Pancreas (tissue), 10 donors: ENCODE measurements at regions not wholly inside any gene's neighbourhood (a gene's known extent, or its start where the extent isn't known, plus 50 kb on each side); places are given as distances from the start of the nearest gene placed in this dataset.

ENCODE experiments used
- ATAC-seq, 4 donors: fragments of 200-7000 bp; cut with Tn5 transposase; one replicate each; pipeline versions ENCODE4 v1.8.0 to v1.9.1; 2020; ENCODE audit warnings: mild to moderate bottlenecking in 4 of 4, moderate library complexity in 4 of 4
- DNase-seq, 6 donors: peaks; one replicate each; pipeline ENCODE4 v3.0.0-alpha.2; 2020
- FAIRE-seq: peaks from 2 replicates; lab custom pipeline; 2012; peaks lifted over from hg19 to GRCh38; lab: Jason Lieb, UNC
- H3K27ac ChIP-seq, 4 donors: fragments of 200-600 bp; sonication (generic); 1 replicate in 3 of 4; 2 replicates in 1 of 4; pipeline versions ENCODE4 v1.5.0 to v1.8.0; 2020
- H3K27me3 ChIP-seq, 4 donors: fragments of 200-600 bp; one replicate each; pipeline ENCODE4 v1.8.0; 2021
- H3K36me3 ChIP-seq, 3 donors: fragments of 200-600 bp; sonication (generic) in 1 of 3; one replicate each; pipeline versions ENCODE4 v1.5.0 to v1.8.0; 2020 to 2021
- H3K4me1 ChIP-seq, 3 donors: fragments of 200-600 bp; one replicate each; pipeline ENCODE4 v1.8.0; 2021
- H3K4me3 ChIP-seq, 4 donors: fragments of 200-600 bp; sonication (generic) in 2 of 4; one replicate each; pipeline versions ENCODE4 v1.5.0 to v1.8.0; 2020 to 2021
- H3K9me3 ChIP-seq, 4 donors: fragments of 200-600 bp; one replicate each; pipeline ENCODE4 v1.8.0; 2021
- WGBS, 2 donors: extraction: QIAGEN DNeasy Blood & Tissue Kit; methylation state at CpG; one replicate each; pipeline ENCODE4 v1.1.7; 2013; 5-methylcytosine and 5-hydroxymethylcytosine counted together
- intact Hi-C, 3 donors: fragments of 100-400 bp; cut with DNase I; formaldehyde crosslinking; loops; one replicate each; pipeline versions ENCODE4 v1.11.1 to v1.14.2; 2022
- TF ChIP-seq, protein P1 (sequence below), 4 donors: fragments of 200-600 bp; sonication (generic) in 3 of 4; IDR thresholded peaks; one replicate each; pipeline versions ENCODE4 v1.5.0 to v1.8.0; 2021; ENCODE audit warnings: antibody characterized with exemption in 4 of 4
- donor health status: healthy with polysubstance abuse.
- donor health status: DM: no; HTN: no; CAD: no; lungs with moderate emphysema.
- donor health status: DM: no; HTN: no; CAD: no.
- donor health status: control.
- donor health status: control.
- donor health status: Bipolar disorder and iron deficiency.
- donor health status: DM: yes; HTN: yes; CAD: no.
- donor health status: DM: no; HTN: no; CAD: no.
- donor health status: DM: no; HTN: no; CAD: no.
- donor health status: DM: yes; HTN: yes; CAD: no.

DNA sequence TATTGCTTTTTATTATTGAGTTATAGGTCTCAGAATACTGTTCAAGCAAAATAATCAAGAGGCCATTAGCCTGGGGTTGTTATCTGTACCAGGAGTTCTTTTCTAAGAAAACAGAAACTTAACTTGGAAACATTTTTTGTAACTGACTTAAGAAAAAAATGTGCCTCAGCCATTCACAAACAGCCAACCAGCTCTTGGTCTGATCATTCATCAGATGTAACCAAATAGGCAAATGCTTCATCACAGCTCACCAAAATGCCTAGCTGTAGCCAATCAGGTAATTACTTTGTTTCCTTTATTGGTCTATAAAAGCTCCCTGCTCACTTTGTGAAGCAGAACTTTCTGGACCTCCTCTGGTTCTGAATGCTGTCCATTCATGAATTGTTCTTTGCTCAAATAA, 387.7 kb downstream of the FAT4 start:
- no peak for ATAC-seq
- no peak overlapping the region for H3K27ac ChIP-seq
- H3K4me1 ChIP-seq, result no peaks in the 10 kb centered on the region

DNA sequence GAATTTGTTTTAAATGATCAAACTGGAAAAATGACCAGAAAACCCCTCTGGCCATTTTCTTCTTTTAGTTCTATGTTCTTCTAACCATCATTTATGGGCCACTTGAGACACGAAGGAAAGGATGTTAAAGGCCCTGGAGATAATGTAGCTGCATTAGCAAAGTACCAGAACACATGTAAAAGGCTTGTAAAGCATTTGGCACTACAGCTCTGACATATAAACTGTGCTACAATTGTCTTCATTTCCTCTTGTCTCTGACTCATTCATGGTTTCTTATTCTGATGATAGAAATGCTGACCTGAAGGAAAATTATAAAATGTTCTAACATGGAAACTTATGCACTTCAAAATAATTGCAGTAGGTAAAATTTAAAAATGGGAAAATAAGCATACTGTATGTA, 388.7 kb downstream of the FAT4 start:
- no peaks in the 10 kb centered on the region for H3K9me3 ChIP-seq
- ATAC-seq (no peak), DNase-seq (no peak), FAIRE-seq (no peak)
- TF ChIP-seq, protein P1, sequence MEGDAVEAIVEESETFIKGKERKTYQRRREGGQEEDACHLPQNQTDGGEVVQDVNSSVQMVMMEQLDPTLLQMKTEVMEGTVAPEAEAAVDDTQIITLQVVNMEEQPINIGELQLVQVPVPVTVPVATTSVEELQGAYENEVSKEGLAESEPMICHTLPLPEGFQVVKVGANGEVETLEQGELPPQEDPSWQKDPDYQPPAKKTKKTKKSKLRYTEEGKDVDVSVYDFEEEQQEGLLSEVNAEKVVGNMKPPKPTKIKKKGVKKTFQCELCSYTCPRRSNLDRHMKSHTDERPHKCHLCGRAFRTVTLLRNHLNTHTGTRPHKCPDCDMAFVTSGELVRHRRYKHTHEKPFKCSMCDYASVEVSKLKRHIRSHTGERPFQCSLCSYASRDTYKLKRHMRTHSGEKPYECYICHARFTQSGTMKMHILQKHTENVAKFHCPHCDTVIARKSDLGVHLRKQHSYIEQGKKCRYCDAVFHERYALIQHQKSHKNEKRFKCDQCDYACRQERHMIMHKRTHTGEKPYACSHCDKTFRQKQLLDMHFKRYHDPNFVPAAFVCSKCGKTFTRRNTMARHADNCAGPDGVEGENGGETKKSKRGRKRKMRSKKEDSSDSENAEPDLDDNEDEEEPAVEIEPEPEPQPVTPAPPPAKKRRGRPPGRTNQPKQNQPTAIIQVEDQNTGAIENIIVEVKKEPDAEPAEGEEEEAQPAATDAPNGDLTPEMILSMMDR (IDR thresholded peaks at IDR 0.05), result no peak
- H3K36me3 ChIP-seq, result no peaks in the 10 kb centered on the region
- H3K4me1 ChIP-seq, result no peaks in the 10 kb centered on the region
- no peak overlapping the region for H3K4me3 ChIP-seq
- H3K27ac ChIP-seq, result no peak overlapping the region
- no peaks in the 10 kb centered on the region for H3K27me3 ChIP-seq
- 49 to 50% methylated on average over 1 of the region's 1 CpG for WGBS, 2 donors
- intact Hi-C loops, result no loop called here

More for the DNA sequence above, 387.7 kb downstream of the FAT4 start:
- DNase-seq (no peak), FAIRE-seq (no peak)
- TF ChIP-seq, protein P1 (IDR thresholded peaks at IDR 0.05), result no peak
- Histone ChIP-seq H3K9me3 (no peaks in the 10 kb centered on the region), H3K27me3 (no peaks in the 10 kb centered on the region), H3K36me3 (no peaks in the 10 kb centered on the region), H3K4me3 (no peak overlapping the region)
- intact Hi-C loops, result no loop called here

DNA sequence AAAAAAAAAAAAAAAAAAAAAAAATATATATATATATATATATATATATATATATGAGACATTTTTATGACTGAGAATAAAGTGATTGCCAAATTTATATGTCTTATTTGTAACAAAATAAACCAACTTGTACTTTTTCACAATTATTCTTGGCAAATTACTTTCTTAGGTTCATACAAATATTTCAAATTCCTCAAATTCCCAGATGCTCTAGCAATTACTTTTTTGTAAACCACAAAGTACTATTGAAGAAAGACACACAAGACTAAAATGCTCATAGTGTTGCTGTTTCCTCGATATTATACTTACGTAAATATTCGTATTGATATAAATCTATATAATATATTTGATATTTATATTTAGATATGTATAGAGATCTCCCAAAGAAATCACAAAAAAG, 390.0 kb downstream of the FAT4 start:
- Histone ChIP-seq H3K4me3 (no peak overlapping the region), H3K4me1 (no peaks in the 10 kb centered on the region), H3K27me3 (no peaks in the 10 kb centered on the region), H3K36me3 (no peaks in the 10 kb centered on the region), H3K27ac (no peak overlapping the region), H3K9me3 (no peaks in the 10 kb centered on the region)
- intact Hi-C loops, result no loop called here
- ATAC-seq (no peak), DNase-seq (no peak), FAIRE-seq (no peak)
- TF ChIP-seq, protein P1 (IDR thresholded peaks at IDR 0.05), result no peak
- WGBS, 2 donors, result 59 to 64% methylated on average over 3 of the region's 3 CpGs

DNA sequence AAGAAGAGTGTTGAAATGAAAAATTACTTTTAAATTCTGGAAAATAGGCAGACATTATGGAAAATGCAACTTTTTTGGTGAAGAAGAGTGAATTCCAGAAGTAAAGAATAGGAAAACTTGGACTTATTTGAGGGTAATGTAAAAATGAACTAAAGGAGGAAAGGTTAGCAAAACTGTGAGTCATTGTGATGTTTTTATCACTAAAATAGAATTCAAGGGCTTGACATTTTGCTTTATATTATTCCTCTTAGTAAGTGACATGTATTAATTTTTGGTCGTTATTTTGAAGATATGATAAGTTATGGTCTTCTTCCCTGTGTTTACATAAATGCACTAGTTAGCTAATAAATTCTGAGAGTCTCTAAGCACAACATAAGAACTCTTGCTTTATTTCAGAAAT, 390.9 kb downstream of the FAT4 start:
- intact Hi-C loops, result no loop called here

DNA sequence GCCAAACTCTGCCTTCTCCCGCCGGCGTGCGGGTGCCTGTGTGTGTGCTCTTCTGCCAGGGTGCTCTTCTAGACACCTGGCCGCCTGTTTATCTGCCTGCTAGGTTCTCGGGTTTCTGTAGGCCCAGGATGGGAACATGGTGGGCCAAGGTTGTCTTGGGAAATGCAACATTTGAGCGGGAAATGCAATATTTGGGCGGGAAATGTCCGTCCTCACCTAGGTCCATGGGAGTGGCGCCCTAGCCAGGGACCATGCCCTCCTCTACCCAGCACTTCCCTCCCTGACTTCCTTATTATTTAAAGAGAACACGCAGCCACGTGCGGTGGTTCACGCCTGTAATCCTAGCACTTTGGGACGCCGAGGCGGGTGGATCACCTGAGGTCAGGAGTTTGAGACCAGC, 392.6 kb downstream of the FAT4 start:
- TF ChIP-seq, protein P1 (IDR thresholded peaks at IDR 0.05), result no peak
- intact Hi-C loops, result no loop called here
- H3K36me3 ChIP-seq, result no peaks in the 10 kb centered on the region
- no peak overlapping the region for H3K4me3 ChIP-seq
- H3K9me3 ChIP-seq, result no peaks in the 10 kb centered on the region
- no peak for ATAC-seq
- no peaks in the 10 kb centered on the region for H3K4me1 ChIP-seq
- no peak for DNase-seq
- no peak overlapping the region for H3K27ac ChIP-seq
- WGBS, 2 donors, result 88 to 89% methylated on average over 17 of the region's 17 CpGs
- no peaks in the 10 kb centered on the region for H3K27me3 ChIP-seq
- no peak for FAIRE-seq

More for the DNA sequence above, 390.9 kb downstream of the FAT4 start:
- Histone ChIP-seq H3K27me3 (no peaks in the 10 kb centered on the region), H3K36me3 (no peaks in the 10 kb centered on the region), H3K4me3 (no peak overlapping the region), H3K9me3 (no peaks in the 10 kb centered on the region), H3K27ac (no peak overlapping the region), H3K4me1 (no peaks in the 10 kb centered on the region)
- ATAC-seq, result no peak
- no peak for DNase-seq
- TF ChIP-seq, protein P1 (IDR thresholded peaks at IDR 0.05), result no peak
- no peak for FAIRE-seq
- 45 to 62% methylated on average over 1 of the region's 1 CpG for WGBS, 2 donors
